ENCODE measurements at regions not wholly inside any gene's neighbourhood (a gene's known extent, or its start where the extent isn't known, plus 50 kb on each side); places are given as distances from the start of the nearest gene placed in this dataset.

- Histone ChIP-seq H3K36me3 (replicated peaks; ENCODE audit: low read depth, low read length) (no peaks in the 10 kb centered on the region), H3K79me2 (ENCODE audit: low read length) (no peaks in the 10 kb centered on the region), H3K9me3 (ENCODE audit: insufficient read depth, low read length) (peaks cover 22% of the 10 kb centered on the region), H3K4me3 (ENCODE audit: low read length) (no peak overlapping the region), H3K4me1 (ENCODE audit: low read length) (peaks cover 5% of the 10 kb centered on the region; the same call in 1 of the 2 replicates), H3K27ac (ENCODE audit: low read length) (no peak overlapping the region), H3K4me2 (ENCODE audit: low read length) (no peak overlapping the region), H3K27me3 (ENCODE audit: low read depth, low read length) (0 out of 2 replicates have a peak, but pooled peaks cover 4% of the 10 kb centered on the region), H3K9ac (ENCODE audit: low read length) (no peak overlapping the region), H2AFZ (ENCODE audit: low read depth, low read length) (no peak overlapping the region), H4K20me1 (ENCODE audit: insufficient read depth, low read length) (no peaks in the 10 kb centered on the region)
- TF ChIP-seq EZH2phosphoT487 (IDR thresholded peaks at IDR 0.05; ENCODE audit: low read depth), result no peak
- no peak for TF ChIP-seq CTCF (IDR thresholded peaks at IDR 0.05; ENCODE audit: low read depth, low read length)
These were observed 124.5 kb upstream of the PLXNC1 start for GRCh38 chr12:94023879-94024278.

GRCh38 chr12:94025068-94025467 lies 123.3 kb upstream of the PLXNC1 start:
- Histone ChIP-seq H3K27ac (ENCODE audit: low read length) (no peak overlapping the region), H3K4me2 (ENCODE audit: low read length) (no peak overlapping the region), H2AFZ (ENCODE audit: low read depth, low read length) (no peak overlapping the region), H3K9me3 (ENCODE audit: insufficient read depth, low read length) (peaks cover 22% of the 10 kb centered on the region), H3K27me3 (ENCODE audit: low read depth, low read length) (0 out of 2 replicates have a peak, but pooled peaks cover 4% of the 10 kb centered on the region), H3K4me1 (ENCODE audit: low read length) (peaks cover 5% of the 10 kb centered on the region; the same call in 1 of the 2 replicates), H3K4me3 (ENCODE audit: low read length) (no peak overlapping the region), H3K79me2 (ENCODE audit: low read length) (no peaks in the 10 kb centered on the region), H4K20me1 (ENCODE audit: insufficient read depth, low read length) (no peaks in the 10 kb centered on the region), H3K9ac (ENCODE audit: low read length) (no peak overlapping the region), H3K36me3 (replicated peaks; ENCODE audit: low read depth, low read length) (no peaks in the 10 kb centered on the region)
- TF ChIP-seq EZH2phosphoT487 (IDR thresholded peaks at IDR 0.05; ENCODE audit: low read depth) (no peak), CTCF (IDR thresholded peaks at IDR 0.05; ENCODE audit: low read depth, low read length) (no peak)

- H3K9ac ChIP-seq (ENCODE audit: low read length), result no peak overlapping the region
- H3K4me1 ChIP-seq (ENCODE audit: low read length), result peaks cover 5% of the 10 kb centered on the region; the same call in 1 of the 2 replicates
- H3K27me3 ChIP-seq (ENCODE audit: low read depth, low read length), result 0 out of 2 replicates have a peak, but pooled peaks cover 4% of the 10 kb centered on the region
- H3K27ac ChIP-seq (ENCODE audit: low read length), result no peak overlapping the region
- no peak overlapping the region for H3K4me3 ChIP-seq (ENCODE audit: low read length)
- no peaks in the 10 kb centered on the region for H3K36me3 ChIP-seq (replicated peaks; ENCODE audit: low read depth, low read length)
- H3K9me3 ChIP-seq (ENCODE audit: insufficient read depth, low read length), result peaks cover 16% of the 10 kb centered on the region
- no peak overlapping the region for H2AFZ ChIP-seq (ENCODE audit: low read depth, low read length)
- no peak overlapping the region for H3K4me2 ChIP-seq (ENCODE audit: low read length)
- H3K79me2 ChIP-seq (ENCODE audit: low read length), result no peaks in the 10 kb centered on the region
- no peaks in the 10 kb centered on the region for H4K20me1 ChIP-seq (ENCODE audit: insufficient read depth, low read length)
- TF ChIP-seq CTCF (IDR thresholded peaks at IDR 0.05; ENCODE audit: low read depth, low read length), result no peak
- no peak for TF ChIP-seq EZH2phosphoT487 (IDR thresholded peaks at IDR 0.05; ENCODE audit: low read depth)
These were observed 122.6 kb upstream of the PLXNC1 start for GRCh38 chr12:94025756-94026155.

GRCh38 chr12:94026596-94026995 lies 121.8 kb upstream of the PLXNC1 start:
- H3K27ac ChIP-seq (ENCODE audit: low read length), result no peak overlapping the region
- no peak overlapping the region for H2AFZ ChIP-seq (ENCODE audit: low read depth, low read length)
- H3K79me2 ChIP-seq (ENCODE audit: low read length), result no peaks in the 10 kb centered on the region
- no peak overlapping the region for H3K4me3 ChIP-seq (ENCODE audit: low read length)
- no peaks in the 10 kb centered on the region for H3K36me3 ChIP-seq (replicated peaks; ENCODE audit: low read depth, low read length)
- peaks cover 5% of the 10 kb centered on the region; the same call in 1 of the 2 replicates for H3K4me1 ChIP-seq (ENCODE audit: low read length)
- TF ChIP-seq CTCF (IDR thresholded peaks at IDR 0.05; ENCODE audit: low read depth, low read length) (no peak), EZH2phosphoT487 (IDR thresholded peaks at IDR 0.05; ENCODE audit: low read depth) (no peak)
- H3K4me2 ChIP-seq (ENCODE audit: low read length), result no peak overlapping the region
- 0 out of 2 replicates have a peak, but pooled peaks cover 4% of the 10 kb centered on the region for H3K27me3 ChIP-seq (ENCODE audit: low read depth, low read length)
- H4K20me1 ChIP-seq (ENCODE audit: insufficient read depth, low read length), result no peaks in the 10 kb centered on the region
- H3K9me3 ChIP-seq (ENCODE audit: insufficient read depth, low read length), result peaks cover 16% of the 10 kb centered on the region
- H3K9ac ChIP-seq (ENCODE audit: low read length), result no peak overlapping the region
